MCF 10A (cell line): ENCODE measurements at regions not wholly inside any gene's neighbourhood (a gene's known extent, or its start where the extent isn't known, plus 50 kb on each side); places are given as distances from the start of the nearest gene placed in this dataset.

Source experiments
- BruUV-seq: library from RNA; stranded (reverse); fragments of 400-500 nt; replicated peaks from 2 replicates; lab custom pipeline; 2021; lab: Mats Ljungman, UMichigan
- CTCF ChIA-PET: fragments of 300-600 bp; sonication (Branson Sonifier 250); formaldehyde crosslinking; extraction: SDS; loops from one replicate; lab custom pipeline; 2021; ENCODE audit warnings: antibody characterized with exemption, inconsistent platforms; lab: Yijun Ruan, JAX
- POLR2A ChIA-PET: fragments of 300-600, 350-650 bp; sonication (Branson Sonifier 250); formaldehyde crosslinking; extraction: SDS; loops from one replicate; lab custom pipeline; 2020; ENCODE audit warnings: antibody characterized with exemption, inconsistent platforms; lab: Yijun Ruan, JAX
- DNase-seq: peaks from one replicate; pipeline ENCODE4 v3.0.0-alpha.2; 2018; ENCODE audit not compliant: unreplicated experiment
- H3K27ac Mint-ChIP-seq: one replicate; pipeline ENCODE4 v1.8.0; 2022; ENCODE audit warnings: mild to moderate bottlenecking, low read depth, mixed read lengths; ENCODE audit not compliant: unreplicated experiment
- H3K27me3 Mint-ChIP-seq: one replicate; pipeline ENCODE4 v1.8.0; 2022; ENCODE audit warnings: mixed read lengths; ENCODE audit not compliant: insufficient read depth, unreplicated experiment
- H3K36me3 Mint-ChIP-seq: one replicate; pipeline ENCODE4 v1.8.0; 2022; ENCODE audit warnings: mild to moderate bottlenecking, moderate library complexity, mixed read lengths; ENCODE audit not compliant: insufficient read depth, unreplicated experiment
- H3K4me1 Mint-ChIP-seq: one replicate; pipeline ENCODE4 v1.8.0; 2022; ENCODE audit warnings: mixed read lengths; ENCODE audit not compliant: insufficient read depth, unreplicated experiment
- H3K4me3 Mint-ChIP-seq: one replicate; pipeline ENCODE4 v1.8.0; 2022; ENCODE audit warnings: mild to moderate bottlenecking, moderate library complexity, mixed read lengths; ENCODE audit not compliant: unreplicated experiment
- H3K9me3 Mint-ChIP-seq: one replicate; pipeline ENCODE4 v1.8.0; 2022; ENCODE audit warnings: mixed read lengths; ENCODE audit not compliant: unreplicated experiment
- CTCF ChIP-seq: fragments of 200-600 bp; IDR thresholded peaks from one replicate; pipeline ENCODE4 v1.8.0; 2022; ENCODE audit warnings: antibody characterized with exemption, mild to moderate bottlenecking; ENCODE audit not compliant: unreplicated experiment
- intact Hi-C: fragments of 100-400 bp; cut with micrococcal nuclease; formaldehyde crosslinking; loops from 2 replicates; pipeline ENCODE4 v1.14.1; 2022

- intact Hi-C loops, result loop anchor here (5.0 kb wide), 1 partner anchor 91 kb away; no protein-coding TSS in a partner anchor
- POLR2A ChIA-PET, result interaction anchor here (1.5 to 3.3 kb wide), 3 partner anchors 9 to 199 kb away, joined by 5 to 38 read pairs (median 13); partner anchors contain the start of gene EFNB1
- Mint-ChIP-seq H3K27me3 (peaks cover 52% of the 10 kb centered on the region), H3K4me3 (no peak overlapping the region), H3K9me3 (no peaks in the 10 kb centered on the region), H3K36me3 (no peaks in the 10 kb centered on the region), H3K4me1 (peaks cover 28% of the 10 kb centered on the region), H3K27ac (no peak overlapping the region)
- no peak for DNase-seq
- CTCF ChIA-PET, result interaction anchor here (1.2 to 2.0 kb wide), 3 partner anchors 193 to 201 kb away, joined by 3 to 7 read pairs (median 6); partner anchors contain the start of gene EFNB1
- no peak for TF ChIP-seq CTCF
- BruUV-seq, result no TSS peak
Measured at GRCh38 chrX:69028761-69029120, 136.5 kb downstream of the PJA1 start.

GRCh38 chrX:69028006-69028760 lies 137.1 kb downstream of the PJA1 start:
- Mint-ChIP-seq H3K27me3 (peaks cover 48% of the 10 kb centered on the region), H3K36me3 (no peaks in the 10 kb centered on the region), H3K4me3 (no peak overlapping the region), H3K9me3 (no peaks in the 10 kb centered on the region), H3K4me1 (peaks cover 28% of the 10 kb centered on the region), H3K27ac (peak overlapping the region; percentile 17)
- intact Hi-C loops, result loop anchor here (5.0 kb wide), 1 partner anchor 91 kb away; no protein-coding TSS in a partner anchor
- TF ChIP-seq CTCF, result no peak
- TSS peak; percentile 53 for BruUV-seq
- ChIA-PET POLR2A (interaction anchor here (0.8 to 3.3 kb wide), 5 partner anchors 10 to 198 kb away, joined by 3 to 38 read pairs (median 5); partner anchors contain the start of gene EFNB1), CTCF (interaction anchor here (1.2 to 2.0 kb wide), 6 partner anchors 33 to 200 kb away, joined by 3 to 7 read pairs (median 5); partner anchors contain the start of gene EFNB1)
- no peak for DNase-seq

GRCh38 chrX:69027181-69028005 lies 137.9 kb downstream of the PJA1 start:
- TF ChIP-seq CTCF, result no peak
- H3K4me1 Mint-ChIP-seq, result peaks cover 28% of the 10 kb centered on the region
- intact Hi-C loops, result loop anchor here (5.0 kb wide), 1 partner anchor 90 kb away; no protein-coding TSS in a partner anchor

More at GRCh38 chrX:69027181-69028005, 137.9 kb downstream of the PJA1 start:
- Mint-ChIP-seq H3K27ac (peak overlapping the region; percentile 17), H3K36me3 (no peaks in the 10 kb centered on the region), H3K27me3 (peaks cover 47% of the 10 kb centered on the region), H3K4me3 (no peak overlapping the region), H3K9me3 (no peaks in the 10 kb centered on the region)
- DNase-seq, result peak; percentile 65
- POLR2A ChIA-PET, result interaction anchor here (0.6 to 3.3 kb wide), 7 partner anchors 30 to 197 kb away, joined by 3 to 38 read pairs (median 3); partner anchors contain the start of gene EFNB1
- CTCF ChIA-PET, result interaction anchor here (0.7 to 2.0 kb wide), 7 partner anchors 34 to 204 kb away, joined by 3 to 7 read pairs (median 4); partner anchors contain the start of gene EFNB1
- no TSS peak for BruUV-seq
